ENCODE measurements at regions not wholly inside any gene's neighbourhood (a gene's known extent, or its start where the extent isn't known, plus 50 kb on each side); places are given as distances from the start of the nearest gene placed in this dataset.
A peak's percentile ranks its signal among the peaks of the same experiment; 100 is the strongest.
"Not testable (repeated sequence)": the region's sequence is repeated elsewhere in the genome, so short reads cannot be mapped to it uniquely, and the experiment has no call there.

DNA sequence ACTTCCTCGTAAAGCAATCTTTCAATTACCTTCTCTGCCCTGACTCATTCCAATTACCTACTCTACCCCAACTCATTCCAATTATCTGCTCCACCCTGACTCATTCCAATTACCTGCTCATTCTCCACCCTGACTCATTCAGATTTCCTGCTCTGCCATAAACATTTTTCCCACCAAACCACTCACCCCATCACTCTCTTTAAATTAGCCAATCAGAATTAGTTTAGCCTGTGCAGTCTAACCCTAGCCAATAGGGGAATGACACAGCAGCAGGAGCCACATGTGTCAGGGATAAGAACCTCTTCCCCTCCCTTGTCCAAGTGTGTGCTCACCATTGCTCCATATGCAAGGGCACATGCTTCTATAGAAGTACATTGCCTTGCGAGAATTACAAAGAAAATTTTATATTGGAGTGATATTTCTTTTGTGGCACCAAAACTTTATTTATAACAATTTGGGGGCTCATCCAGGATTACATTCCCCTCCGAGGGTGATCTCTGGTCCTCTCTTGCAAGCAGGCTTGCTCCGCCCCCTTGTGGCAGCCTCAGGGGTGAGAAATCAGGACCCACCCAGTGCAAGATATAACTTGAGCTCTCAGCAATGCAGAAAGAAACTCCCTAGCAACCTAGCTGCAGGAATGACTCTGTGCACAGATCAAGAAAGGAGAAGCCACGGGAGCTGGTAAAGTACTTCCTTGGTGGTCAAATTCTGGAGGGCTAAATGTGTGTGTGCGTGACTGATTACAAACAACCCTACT, 551.9 kb upstream of the EYS start:
- 60% methylated on average over 6 of the region's 6 CpGs for WGBS (ENCODE audit: missing lambda C conversion rate)
- H3K27ac ChIP-seq, H3K9me3 ChIP-seq, H3K4me3 ChIP-seq, CTCF ChIA-PET, H3K4me1 ChIP-seq, H3K4me2 ChIP-seq, ATAC-seq, POLR2A ChIA-PET, FAIRE-seq: not testable (repeated sequence)
- peak in 1 of 2 experiments; percentile 14; a peak in 1 of 5 replicates for TF ChIP-seq RAD21 (conservative IDR thresholded peaks at IDR 0.05 in 1 of 2, IDR thresholded peaks at IDR 0.05 in 1 of 2)
- DNase-seq (ENCODE audit: low read depth in 1 of 2, low spot score in 1 of 2), result peak in 1 of 2 experiments; percentile 1

DNA sequence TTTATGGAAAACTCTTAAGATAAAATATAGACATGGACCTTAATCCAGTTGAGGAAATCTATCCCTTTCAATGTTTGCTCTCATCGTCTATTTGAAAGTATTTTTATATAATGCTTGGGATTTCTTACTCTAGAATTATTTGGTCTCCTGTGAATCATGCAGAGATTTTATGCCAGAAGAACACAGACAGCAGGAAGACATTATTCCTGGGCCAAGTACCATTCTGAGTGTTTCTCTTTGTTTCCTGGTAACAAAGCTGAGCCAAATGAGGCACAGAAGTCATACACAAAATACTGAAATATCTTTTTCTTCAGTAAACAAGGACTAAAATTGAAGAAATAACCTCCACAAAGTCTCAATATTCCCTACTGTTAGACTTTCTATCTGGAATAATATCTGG, 538.2 kb upstream of the EYS start:
- no peak for TF ChIP-seq RAD21 (conservative IDR thresholded peaks at IDR 0.05 in 1 of 2, IDR thresholded peaks at IDR 0.05 in 1 of 2)
- TF ChIP-seq, protein P1, sequence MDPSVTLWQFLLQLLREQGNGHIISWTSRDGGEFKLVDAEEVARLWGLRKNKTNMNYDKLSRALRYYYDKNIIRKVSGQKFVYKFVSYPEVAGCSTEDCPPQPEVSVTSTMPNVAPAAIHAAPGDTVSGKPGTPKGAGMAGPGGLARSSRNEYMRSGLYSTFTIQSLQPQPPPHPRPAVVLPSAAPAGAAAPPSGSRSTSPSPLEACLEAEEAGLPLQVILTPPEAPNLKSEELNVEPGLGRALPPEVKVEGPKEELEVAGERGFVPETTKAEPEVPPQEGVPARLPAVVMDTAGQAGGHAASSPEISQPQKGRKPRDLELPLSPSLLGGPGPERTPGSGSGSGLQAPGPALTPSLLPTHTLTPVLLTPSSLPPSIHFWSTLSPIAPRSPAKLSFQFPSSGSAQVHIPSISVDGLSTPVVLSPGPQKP (IDR thresholded peaks at IDR 0.05; ENCODE audit: low read depth, low read length), result no peak
- TF ChIP-seq SMC3 (IDR thresholded peaks at IDR 0.05), result no peak
- no peak for TF ChIP-seq RFX5 (IDR thresholded peaks at IDR 0.05)
- TF ChIP-seq, protein P2, sequence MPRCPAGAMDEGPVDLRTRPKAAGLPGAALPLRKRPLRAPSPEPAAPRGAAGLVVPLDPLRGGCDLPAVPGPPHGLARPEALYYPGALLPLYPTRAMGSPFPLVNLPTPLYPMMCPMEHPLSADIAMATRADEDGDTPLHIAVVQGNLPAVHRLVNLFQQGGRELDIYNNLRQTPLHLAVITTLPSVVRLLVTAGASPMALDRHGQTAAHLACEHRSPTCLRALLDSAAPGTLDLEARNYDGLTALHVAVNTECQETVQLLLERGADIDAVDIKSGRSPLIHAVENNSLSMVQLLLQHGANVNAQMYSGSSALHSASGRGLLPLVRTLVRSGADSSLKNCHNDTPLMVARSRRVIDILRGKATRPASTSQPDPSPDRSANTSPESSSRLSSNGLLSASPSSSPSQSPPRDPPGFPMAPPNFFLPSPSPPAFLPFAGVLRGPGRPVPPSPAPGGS (IDR thresholded peaks at IDR 0.05), result no peak
- TF ChIP-seq RNF2 (IDR thresholded peaks at IDR 0.05; ENCODE audit: borderline replicate concordance, low read depth), result no peak
- TF ChIP-seq, protein P3, sequence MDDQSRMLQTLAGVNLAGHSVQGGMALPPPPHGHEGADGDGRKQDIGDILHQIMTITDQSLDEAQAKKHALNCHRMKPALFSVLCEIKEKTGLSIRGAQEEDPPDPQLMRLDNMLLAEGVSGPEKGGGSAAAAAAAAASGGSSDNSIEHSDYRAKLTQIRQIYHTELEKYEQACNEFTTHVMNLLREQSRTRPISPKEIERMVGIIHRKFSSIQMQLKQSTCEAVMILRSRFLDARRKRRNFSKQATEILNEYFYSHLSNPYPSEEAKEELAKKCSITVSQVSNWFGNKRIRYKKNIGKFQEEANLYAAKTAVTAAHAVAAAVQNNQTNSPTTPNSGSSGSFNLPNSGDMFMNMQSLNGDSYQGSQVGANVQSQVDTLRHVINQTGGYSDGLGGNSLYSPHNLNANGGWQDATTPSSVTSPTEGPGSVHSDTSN (IDR thresholded peaks at IDR 0.05), result no peak
- TF ChIP-seq HEYL (CRISPR knock-in tag; IDR thresholded peaks at IDR 0.05), result no peak
- TF ChIP-seq, protein P4, sequence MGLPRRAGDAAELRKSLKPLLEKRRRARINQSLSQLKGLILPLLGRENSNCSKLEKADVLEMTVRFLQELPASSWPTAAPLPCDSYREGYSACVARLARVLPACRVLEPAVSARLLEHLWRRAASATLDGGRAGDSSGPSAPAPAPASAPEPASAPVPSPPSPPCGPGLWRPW (IDR thresholded peaks at IDR 0.05), result no peak
- no peak for TF ChIP-seq JUN (IDR thresholded peaks at IDR 0.05)
- TF ChIP-seq, protein P5, sequence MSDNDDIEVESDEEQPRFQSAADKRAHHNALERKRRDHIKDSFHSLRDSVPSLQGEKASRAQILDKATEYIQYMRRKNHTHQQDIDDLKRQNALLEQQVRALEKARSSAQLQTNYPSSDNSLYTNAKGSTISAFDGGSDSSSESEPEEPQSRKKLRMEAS (IDR thresholded peaks at IDR 0.05), result no peak
- TF ChIP-seq, protein P6, sequence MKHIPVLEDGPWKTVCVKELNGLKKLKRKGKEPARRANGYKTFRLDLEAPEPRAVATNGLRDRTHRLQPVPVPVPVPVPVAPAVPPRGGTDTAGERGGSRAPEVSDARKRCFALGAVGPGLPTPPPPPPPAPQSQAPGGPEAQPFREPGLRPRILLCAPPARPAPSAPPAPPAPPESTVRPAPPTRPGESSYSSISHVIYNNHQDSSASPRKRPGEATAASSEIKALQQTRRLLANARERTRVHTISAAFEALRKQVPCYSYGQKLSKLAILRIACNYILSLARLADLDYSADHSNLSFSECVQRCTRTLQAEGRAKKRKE (CRISPR knock-in tag; IDR thresholded peaks at IDR 0.05; ENCODE audit: low read depth), result no peak
- TF ChIP-seq, protein P7, sequence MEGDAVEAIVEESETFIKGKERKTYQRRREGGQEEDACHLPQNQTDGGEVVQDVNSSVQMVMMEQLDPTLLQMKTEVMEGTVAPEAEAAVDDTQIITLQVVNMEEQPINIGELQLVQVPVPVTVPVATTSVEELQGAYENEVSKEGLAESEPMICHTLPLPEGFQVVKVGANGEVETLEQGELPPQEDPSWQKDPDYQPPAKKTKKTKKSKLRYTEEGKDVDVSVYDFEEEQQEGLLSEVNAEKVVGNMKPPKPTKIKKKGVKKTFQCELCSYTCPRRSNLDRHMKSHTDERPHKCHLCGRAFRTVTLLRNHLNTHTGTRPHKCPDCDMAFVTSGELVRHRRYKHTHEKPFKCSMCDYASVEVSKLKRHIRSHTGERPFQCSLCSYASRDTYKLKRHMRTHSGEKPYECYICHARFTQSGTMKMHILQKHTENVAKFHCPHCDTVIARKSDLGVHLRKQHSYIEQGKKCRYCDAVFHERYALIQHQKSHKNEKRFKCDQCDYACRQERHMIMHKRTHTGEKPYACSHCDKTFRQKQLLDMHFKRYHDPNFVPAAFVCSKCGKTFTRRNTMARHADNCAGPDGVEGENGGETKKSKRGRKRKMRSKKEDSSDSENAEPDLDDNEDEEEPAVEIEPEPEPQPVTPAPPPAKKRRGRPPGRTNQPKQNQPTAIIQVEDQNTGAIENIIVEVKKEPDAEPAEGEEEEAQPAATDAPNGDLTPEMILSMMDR (IDR thresholded peaks at IDR 0.05), result no peak
- TF ChIP-seq RCOR1 (IDR thresholded peaks at IDR 0.05; ENCODE audit: low read depth, low read length), result no peak
- no peak for ATAC-seq
- Histone ChIP-seq H3K4me2 (no peak overlapping the region), H3K27ac (no peak overlapping the region), H3K9me3 (no peaks in the 10 kb centered on the region), H3K4me1 (no peaks in the 10 kb centered on the region), H3K4me3 (no peak overlapping the region)
- 58% methylated on average over 1 of the region's 1 CpG for WGBS (ENCODE audit: missing lambda C conversion rate)
- ChIA-PET CTCF (no interaction called here), POLR2A (no interaction called here)
- FAIRE-seq, result no peak
- no peak for DNase-seq (ENCODE audit: low read depth in 1 of 2, low spot score in 1 of 2)

DNA sequence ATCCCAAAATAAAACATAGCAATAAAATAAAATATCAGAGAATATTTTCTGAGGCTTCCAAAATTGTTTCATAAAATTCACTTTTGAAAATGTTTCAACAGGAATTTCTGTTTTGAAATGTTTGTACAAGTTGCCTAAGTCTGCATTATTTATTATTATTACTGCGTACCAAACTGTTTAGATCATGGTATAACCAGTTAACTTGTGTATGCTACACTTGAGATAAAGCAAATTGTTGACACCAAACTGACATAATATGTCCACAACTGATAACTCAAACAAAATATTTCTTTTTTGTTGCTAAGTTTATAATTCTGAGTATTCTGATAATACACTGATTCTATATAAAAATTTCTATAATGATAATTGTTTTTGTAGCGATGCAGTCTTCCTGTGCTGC, 531.8 kb upstream of the EYS start:
- 51% methylated on average over 2 of the region's 2 CpGs for WGBS (ENCODE audit: missing lambda C conversion rate)
- no peak for ATAC-seq
- no peaks in the 10 kb centered on the region for H3K4me1 ChIP-seq
- TF ChIP-seq JUNB (IDR thresholded peaks at IDR 0.05), result no peak
- no peak for TF ChIP-seq ESRRA (IDR thresholded peaks at IDR 0.05; ENCODE audit: borderline replicate concordance, low read length)
- no peak for TF ChIP-seq RAD21 (conservative IDR thresholded peaks at IDR 0.05 in 1 of 2, IDR thresholded peaks at IDR 0.05 in 1 of 2)
- no peak for TF ChIP-seq RARB (CRISPR knock-in tag; IDR thresholded peaks at IDR 0.05)
- TF ChIP-seq RCOR1 (IDR thresholded peaks at IDR 0.05; ENCODE audit: low read depth, low read length), result no peak
- no peak for TF ChIP-seq FOXS1 (CRISPR knock-in tag; IDR thresholded peaks at IDR 0.05)
- no peak for TF ChIP-seq CEBPB (IDR thresholded peaks at IDR 0.05)
- no peak for TF ChIP-seq TFCP2L1 (CRISPR knock-in tag; IDR thresholded peaks at IDR 0.05)
- TF ChIP-seq NR3C1 (IDR thresholded peaks at IDR 0.05), result no peak
- H3K9me3 ChIP-seq, result no peaks in the 10 kb centered on the region
- no peak for FAIRE-seq
- CTCF ChIA-PET, result no interaction called here
- H3K4me3 ChIP-seq, result no peak overlapping the region
- no peak for DNase-seq (ENCODE audit: low read depth in 1 of 2, low spot score in 1 of 2)
- POLR2A ChIA-PET, result no interaction called here
- no peak overlapping the region for H3K27ac ChIP-seq
- H3K4me2 ChIP-seq, result no peak overlapping the region

Measured in A549 (cell line).